ENCODE measurements at regions not wholly inside any gene's neighbourhood (a gene's known extent, or its start where the extent isn't known, plus 50 kb on each side); places are given as distances from the start of the nearest gene placed in this dataset.

GRCh38 chr6:97412511-97412910 lies 129.5 kb upstream of the MMS22L start:
- TF ChIP-seq ZC3H10 (CRISPR knock-in tag; IDR thresholded peaks at IDR 0.05), result no peak
- TF ChIP-seq, protein P1, sequence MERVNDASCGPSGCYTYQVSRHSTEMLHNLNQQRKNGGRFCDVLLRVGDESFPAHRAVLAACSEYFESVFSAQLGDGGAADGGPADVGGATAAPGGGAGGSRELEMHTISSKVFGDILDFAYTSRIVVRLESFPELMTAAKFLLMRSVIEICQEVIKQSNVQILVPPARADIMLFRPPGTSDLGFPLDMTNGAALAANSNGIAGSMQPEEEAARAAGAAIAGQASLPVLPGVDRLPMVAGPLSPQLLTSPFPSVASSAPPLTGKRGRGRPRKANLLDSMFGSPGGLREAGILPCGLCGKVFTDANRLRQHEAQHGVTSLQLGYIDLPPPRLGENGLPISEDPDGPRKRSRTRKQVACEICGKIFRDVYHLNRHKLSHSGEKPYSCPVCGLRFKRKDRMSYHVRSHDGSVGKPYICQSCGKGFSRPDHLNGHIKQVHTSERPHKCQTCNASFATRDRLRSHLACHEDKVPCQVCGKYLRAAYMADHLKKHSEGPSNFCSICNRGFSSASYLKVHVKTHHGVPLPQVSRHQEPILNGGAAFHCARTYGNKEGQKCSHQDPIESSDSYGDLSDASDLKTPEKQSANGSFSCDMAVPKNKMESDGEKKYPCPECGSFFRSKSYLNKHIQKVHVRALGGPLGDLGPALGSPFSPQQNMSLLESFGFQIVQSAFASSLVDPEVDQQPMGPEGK (CRISPR knock-in tag; IDR thresholded peaks at IDR 0.05; ENCODE audit: borderline replicate concordance), result no peak
- TF ChIP-seq RARB (CRISPR knock-in tag; IDR thresholded peaks at IDR 0.05), result no peak
- no peak for TF ChIP-seq SNAI2 (CRISPR knock-in tag; IDR thresholded peaks at IDR 0.05)
- TF ChIP-seq ZFP3 (CRISPR knock-in tag; IDR thresholded peaks at IDR 0.05), result no peak
- TF ChIP-seq, protein P2, sequence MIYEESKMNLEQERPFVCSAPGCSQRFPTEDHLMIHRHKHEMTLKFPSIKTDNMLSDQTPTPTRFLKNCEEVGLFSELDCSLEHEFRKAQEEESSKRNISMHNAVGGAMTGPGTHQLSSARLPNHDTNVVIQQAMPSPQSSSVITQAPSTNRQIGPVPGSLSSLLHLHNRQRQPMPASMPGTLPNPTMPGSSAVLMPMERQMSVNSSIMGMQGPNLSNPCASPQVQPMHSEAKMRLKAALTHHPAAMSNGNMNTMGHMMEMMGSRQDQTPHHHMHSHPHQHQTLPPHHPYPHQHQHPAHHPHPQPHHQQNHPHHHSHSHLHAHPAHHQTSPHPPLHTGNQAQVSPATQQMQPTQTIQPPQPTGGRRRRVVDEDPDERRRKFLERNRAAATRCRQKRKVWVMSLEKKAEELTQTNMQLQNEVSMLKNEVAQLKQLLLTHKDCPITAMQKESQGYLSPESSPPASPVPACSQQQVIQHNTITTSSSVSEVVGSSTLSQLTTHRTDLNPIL (CRISPR knock-in tag; IDR thresholded peaks at IDR 0.05; ENCODE audit: low read depth), result no peak

Measured in SK-N-SH treated with all-trans-retinoic acid at 6 μM for 48 hours (cell line).